Fibroblast of the aortic adventitia (primary cell): ENCODE measurements at regions not wholly inside any gene's neighbourhood (a gene's known extent, or its start where the extent isn't known, plus 50 kb on each side); places are given as distances from the start of the nearest gene placed in this dataset.

Source experiments
- DNase-seq: peaks from one replicate; pipeline ENCODE4 v3.0.0-alpha.2; 2010; ENCODE audit warnings: low read depth
- H3K4me3 ChIP-seq: 2 replicates; pipeline ENCODE4 v1.5.1; 2011; ENCODE audit warnings: low read depth, mild to moderate bottlenecking, control low read depth, low read length, moderate library complexity
- CTCF ChIP-seq: IDR thresholded peaks from 2 replicates; pipeline ENCODE4 v1.5.1; 2011; ENCODE audit warnings: mild to moderate bottlenecking, low read length, control low read depth, inconsistent platforms; ENCODE audit not compliant: insufficient read depth

DNA sequence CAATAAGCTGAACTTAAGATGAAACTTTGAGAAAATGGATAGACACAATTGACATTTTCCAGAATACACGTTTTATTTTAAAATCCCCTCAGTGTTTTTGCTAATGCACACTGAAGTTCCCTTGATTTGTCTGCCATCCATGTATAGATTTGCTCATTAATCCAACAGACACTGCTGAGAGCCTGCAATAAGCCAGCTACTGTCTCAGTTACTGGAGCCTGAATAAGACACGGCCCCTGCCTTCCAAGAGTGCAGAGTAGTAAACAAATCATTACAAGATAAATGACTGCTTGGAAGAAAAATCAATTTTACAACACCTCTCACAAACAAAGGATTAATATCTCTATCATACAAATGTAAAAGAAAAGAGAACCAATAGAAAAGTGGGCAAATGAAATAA is 130.1 kb downstream of the TLR5 start:
- DNase-seq: no peak
- no peak overlapping the region for H3K4me3 ChIP-seq
- TF ChIP-seq CTCF: no peak

DNA sequence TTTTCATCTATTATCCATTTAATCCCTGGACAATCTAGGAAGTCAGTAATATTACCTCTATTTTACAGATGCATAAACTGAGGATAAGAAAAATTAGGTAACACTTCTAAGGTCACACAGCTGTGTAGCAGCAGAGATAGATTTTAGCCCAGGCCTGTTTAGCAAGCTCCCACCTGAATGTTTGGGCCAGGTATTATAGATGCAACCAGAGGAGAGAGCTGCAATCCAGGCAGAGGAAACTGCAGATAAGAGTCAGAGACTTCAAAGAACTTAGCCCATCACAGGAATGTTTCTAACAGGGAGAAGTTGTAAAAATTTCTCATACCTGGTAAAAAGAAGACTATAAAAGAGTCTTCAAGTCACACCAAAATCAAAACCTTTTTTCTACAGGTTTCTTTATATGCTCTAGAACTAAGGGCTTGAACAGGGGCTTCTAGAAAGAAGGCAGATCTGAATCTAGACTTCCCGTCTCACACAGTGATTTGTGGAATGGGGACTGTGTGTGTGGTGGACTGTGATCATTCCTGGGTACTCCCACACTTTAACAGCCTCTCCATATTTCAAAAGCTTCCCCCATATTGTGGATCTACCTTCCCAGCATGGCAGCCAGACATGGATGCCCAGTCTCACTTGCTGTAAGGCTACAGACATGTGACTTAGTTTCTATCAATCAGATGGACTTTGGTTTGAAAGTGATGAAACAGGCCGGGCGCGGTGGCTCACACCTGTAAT is 128.7 kb downstream of the TLR5 start:
- no peak for DNase-seq
- no peak for TF ChIP-seq CTCF
- H3K4me3 ChIP-seq: no peak overlapping the region

DNA sequence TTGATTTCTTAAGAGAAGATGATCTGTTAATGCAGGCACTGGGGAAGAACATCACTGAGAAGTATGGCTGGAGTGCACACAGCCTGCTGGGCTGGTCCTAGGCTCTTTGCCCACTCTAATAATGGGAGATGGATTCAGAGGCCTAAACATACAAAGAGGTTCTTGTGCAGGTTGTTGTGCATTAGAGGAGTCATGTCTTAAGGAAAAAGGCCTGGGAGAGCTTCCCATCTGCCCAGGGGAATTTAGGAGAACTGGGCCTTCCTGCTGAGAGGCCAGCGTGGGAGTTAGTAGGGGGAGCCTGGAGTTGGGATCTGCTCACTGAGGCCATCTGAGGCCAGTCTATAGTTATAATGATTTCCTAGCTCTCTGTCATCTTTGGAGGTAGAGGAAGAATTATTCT is 126.7 kb downstream of the TLR5 start:
- no peak overlapping the region for H3K4me3 ChIP-seq
- no peak for DNase-seq
- no peak for TF ChIP-seq CTCF

GRCh38 chr1:223016890-223017289 is 126.2 kb downstream of the TLR5 start:
- TF ChIP-seq CTCF: no peak
- DNase-seq: no peak
- no peak overlapping the region for H3K4me3 ChIP-seq

GRCh38 chr1:223017291-223017690 is 125.8 kb downstream of the TLR5 start:
- DNase-seq: no peak
- no peak overlapping the region for H3K4me3 ChIP-seq
- no peak for TF ChIP-seq CTCF

DNA sequence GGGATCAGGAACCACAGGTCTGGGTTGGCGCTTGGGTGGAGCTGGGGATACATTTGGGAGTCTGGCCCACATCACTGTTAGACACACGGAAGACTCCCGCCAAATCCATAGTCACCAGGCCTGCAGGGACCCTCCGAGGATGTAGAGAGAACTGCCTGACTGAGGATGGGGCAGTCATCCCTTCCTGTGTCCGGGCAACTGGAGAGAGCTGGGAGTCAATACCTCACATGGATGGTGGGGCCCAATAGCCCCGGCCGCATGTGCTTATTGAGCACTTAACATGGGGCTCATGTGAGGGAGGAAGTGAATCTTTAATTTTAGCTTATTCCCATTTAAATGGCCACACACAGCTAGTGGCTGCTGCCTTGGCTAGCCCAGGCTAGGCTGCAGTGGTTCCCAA is 124.5 kb downstream of the TLR5 start:
- no peak overlapping the region for H3K4me3 ChIP-seq
- DNase-seq: no peak
- no peak for TF ChIP-seq CTCF

- H3K4me3 ChIP-seq: no peak overlapping the region
- TF ChIP-seq CTCF: no peak
- no peak for DNase-seq
Observed at GRCh38 chr1:223019256-223019655, 123.8 kb downstream of the TLR5 start.
